H1 (cell line): ENCODE measurements at regions not wholly inside any gene's neighbourhood (a gene's known extent, or its start where the extent isn't known, plus 50 kb on each side); places are given as distances from the start of the nearest gene placed in this dataset.

Experiments
- CTCF ChIA-PET: fragments of 300-600 bp; sonication (Branson Sonifier 250); formaldehyde crosslinking; loops from one replicate; lab custom pipeline; 2021; ENCODE audit not compliant: partially characterized antibody; lab: Charles Lee
- POLR2A ChIA-PET: fragments of 300-600 bp; sonication (Branson Sonifier 250); formaldehyde crosslinking; loops from one replicate; lab custom pipeline; 2021; ENCODE audit warnings: inconsistent platforms; ENCODE audit not compliant: partially characterized antibody; lab: Charles Lee
- DNase-seq, 2 experiments: peaks; one replicate each; pipeline versions ENCODE4 v3.0.0 to v3.0.0-alpha.2; 2010 to 2022; ENCODE audit warnings: low spot score in 2 of 2, low read depth in 1 of 2, mixed read lengths in 1 of 2
- FAIRE-seq: peaks from 2 replicates; lab custom pipeline; 2011; peaks lifted over from hg19 to GRCh38; lab: Jason Lieb, UNC
- H2AFZ ChIP-seq: 2 replicates; pipeline ENCODE4 v1.8.1; 2012; ENCODE audit warnings: low read length, inconsistent platforms
- H2AK5ac ChIP-seq: 2 replicates; pipeline ENCODE4 v1.6.1; 2013; ENCODE audit warnings: low read depth, low read length
- H2BK120ac ChIP-seq: replicated peaks from 2 replicates; pipeline ENCODE3; 2013; ENCODE audit warnings: low read depth, low read length, inconsistent platforms
- H2BK12ac ChIP-seq: 2 replicates; pipeline ENCODE4 v1.6.1; 2013; ENCODE audit warnings: low read depth, low read length
- H2BK15ac ChIP-seq: 2 replicates; pipeline ENCODE4 v1.6.1; 2013; ENCODE audit warnings: low read length
- H2BK20ac ChIP-seq: 2 replicates; pipeline ENCODE4 v1.6.1; 2013; ENCODE audit warnings: low read length
- H2BK5ac ChIP-seq: 2 replicates; pipeline ENCODE4 v1.6.1; 2013; ENCODE audit warnings: low read depth, low read length
- H3K14ac ChIP-seq: 2 replicates; pipeline ENCODE4 v1.6.1; 2013; ENCODE audit warnings: inconsistent platforms; ENCODE audit not compliant: insufficient read length
- H3K18ac ChIP-seq: 2 replicates; pipeline ENCODE4 v1.6.1; 2013; ENCODE audit warnings: low read length; ENCODE audit errors: extremely low read depth
- H3K23ac ChIP-seq: 2 replicates; pipeline ENCODE4 v1.6.1; 2013; ENCODE audit warnings: inconsistent platforms; ENCODE audit not compliant: insufficient read length
- H3K23me2 ChIP-seq: 2 replicates; pipeline ENCODE4 v1.6.1; 2013; ENCODE audit warnings: low read depth, low read length
- H3K27ac ChIP-seq: 2 replicates; pipeline ENCODE4 v1.6.1; 2011; ENCODE audit warnings: low read depth, low read length, inconsistent platforms
- H3K27me3 ChIP-seq, 4 experiments: replicated peaks in 1 of 4; 1 replicate in 1 of 4; 2 replicates in 3 of 4; pipeline versions ENCODE4 v1.6.1 to v1.8.1; 2011 to 2013; ENCODE audit warnings: low read length in 3 of 4, mild to moderate bottlenecking in 3 of 4, inconsistent platforms in 2 of 4, mixed read lengths in 2 of 4, moderate library complexity in 1 of 4; ENCODE audit not compliant: control insufficient read depth in 3 of 4, insufficient read depth in 3 of 4; ENCODE audit errors: extremely low read depth in 1 of 4
- H3K36me3 ChIP-seq, 4 experiments: 2 replicates each; pipeline versions ENCODE4 v1.6.1 to v1.8.1; 2011 to 2013; ENCODE audit warnings: mild to moderate bottlenecking in 4 of 4, low read length in 3 of 4, moderate library complexity in 2 of 4, control low read depth in 1 of 4, inconsistent platforms in 1 of 4; ENCODE audit not compliant: insufficient read depth in 4 of 4, control insufficient read depth in 2 of 4
- H3K4ac ChIP-seq: replicated peaks from 2 replicates; pipeline ENCODE3; 2013; ENCODE audit warnings: low read length, low read depth, mixed read lengths, inconsistent platforms; ENCODE audit not compliant: insufficient read length
- H3K4me1 ChIP-seq, 4 experiments: replicated peaks in 1 of 4; 1 replicate in 1 of 4; 2 replicates in 3 of 4; pipeline versions ENCODE4 v1.6.1 to v1.8.1; 2011 to 2013; ENCODE audit warnings: low read length in 3 of 4, inconsistent platforms in 2 of 4, mixed read lengths in 1 of 4; ENCODE audit not compliant: insufficient read depth in 4 of 4, control insufficient read depth in 3 of 4
- H3K4me2 ChIP-seq, 2 experiments: 2 replicates each; pipeline versions ENCODE4 v1.6.1 to v1.8.1; 2011 to 2013; ENCODE audit warnings: low read depth in 2 of 2, low read length in 2 of 2, control low read depth in 1 of 2, inconsistent platforms in 1 of 2, mild to moderate bottlenecking in 1 of 2; ENCODE audit not compliant: insufficient read depth in 1 of 2
- H3K4me3 ChIP-seq, 4 experiments: fragments of 200-600, 300-600 bp in 1 of 4; sonication (generic), shearing (Covaris generic), sonication (Bioruptor Twin) in 1 of 4; 2 replicates each; pipeline versions ENCODE4 v1.5.1 to v1.8.1; 2011 to 2016; ENCODE audit warnings: low read length in 4 of 4, low read depth in 3 of 4, control low read depth in 2 of 4, inconsistent platforms in 2 of 4, mild to moderate bottlenecking in 2 of 4, mixed read lengths in 1 of 4, moderate library complexity in 1 of 4; ENCODE audit not compliant: insufficient read depth in 2 of 4; ENCODE audit errors: extremely low read depth in 1 of 4
- H3K56ac ChIP-seq: replicated peaks from 2 replicates; pipeline ENCODE3; 2013; ENCODE audit warnings: low read depth, mild to moderate bottlenecking, mixed read lengths, low read length, inconsistent platforms; ENCODE audit not compliant: insufficient read length
- H3K79me1 ChIP-seq: 2 replicates; pipeline ENCODE4 v1.6.1; 2013; ENCODE audit warnings: low read depth, low read length, control low read depth
- H3K79me2 ChIP-seq, 2 experiments: 2 replicates each; pipeline versions ENCODE4 v1.6.1 to v1.8.1; 2012 to 2013; ENCODE audit warnings: low read length in 2 of 2, mild to moderate bottlenecking in 2 of 2, inconsistent platforms in 1 of 2; ENCODE audit not compliant: insufficient read depth in 2 of 2, control insufficient read depth in 1 of 2
- H3K9ac ChIP-seq, 4 experiments: replicated peaks in 1 of 4; 1 replicate in 1 of 4; 2 replicates in 3 of 4; pipeline versions ENCODE4 v1.6.1 to v1.8.1; 2011 to 2013; ENCODE audit warnings: low read depth in 3 of 4, low read length in 3 of 4, control low read depth in 2 of 4, mild to moderate bottlenecking in 2 of 4, moderate library complexity in 2 of 4, inconsistent platforms in 1 of 4; ENCODE audit errors: extremely low read depth in 1 of 4
- H3K9me3 ChIP-seq, 2 experiments: 2 replicates each; pipeline versions ENCODE4 v1.6.1 to v1.8.1; 2012 to 2013; ENCODE audit warnings: mild to moderate bottlenecking in 2 of 2, moderate library complexity in 2 of 2, control low read depth in 1 of 2, inconsistent platforms in 1 of 2, low read depth in 1 of 2, low read length in 1 of 2, mixed read lengths in 1 of 2; ENCODE audit not compliant: insufficient read depth in 2 of 2
- H4K20me1 ChIP-seq, 2 experiments: replicated peaks in 1 of 2; 2 replicates each; pipeline versions ENCODE3 to v1.8.1; 2011 to 2013; ENCODE audit warnings: inconsistent platforms in 2 of 2, low read length in 2 of 2, mild to moderate bottlenecking in 1 of 2; ENCODE audit not compliant: insufficient read depth in 2 of 2, control insufficient read depth in 1 of 2
- H4K5ac ChIP-seq: 2 replicates; pipeline ENCODE4 v1.6.1; 2013; ENCODE audit warnings: low read length, low read depth, mixed read lengths, inconsistent platforms; ENCODE audit not compliant: insufficient read length
- H4K8ac ChIP-seq: 2 replicates; pipeline ENCODE4 v1.8.0; 2013; ENCODE audit warnings: mild to moderate bottlenecking, moderate library complexity, low read length, inconsistent platforms; ENCODE audit not compliant: insufficient read depth; ENCODE audit errors: extremely low read depth
- H4K91ac ChIP-seq: replicated peaks from 2 replicates; pipeline ENCODE3; 2013; ENCODE audit warnings: low read length, mixed read lengths, inconsistent platforms; ENCODE audit not compliant: insufficient read length
- EZH2 ChIP-seq: fragments of 200-600 bp; sonication (generic); IDR thresholded peaks from 2 replicates; pipeline ENCODE4 v1.7.1; 2012; ENCODE audit warnings: low read depth, mild to moderate bottlenecking, moderate library complexity, low read length, inconsistent platforms; ENCODE audit not compliant: severe bottlenecking
- WGBS, 2 experiments: shearing (Covaris generic) in 1 of 2; methylation state at CpG; one replicate each; pipeline versions ENCODE4 v1.1.6 to v1.1.7; 2013 to 2015; ENCODE audit warnings: low lambda C conversion rate in 2 of 2, mixed read lengths in 2 of 2, inconsistent platforms in 1 of 2, low coverage in 1 of 2, missing lambda C conversion rate in 1 of 2; ENCODE audit not compliant: insufficient replicate concordance in 2 of 2, insufficient coverage in 1 of 2, insufficient read length in 1 of 2; ENCODE audit errors: extremely low coverage in 1 of 2, missing lambda C conversion rate in 1 of 2; 5-methylcytosine and 5-hydroxymethylcytosine counted together

GRCh38 chr13:70666883-70667556, 558.8 kb upstream of the KLHL1 start:
- Histone ChIP-seq H2BK12ac (no peak overlapping the region), H4K91ac (no peak overlapping the region), H3K23me2 (no peaks in the 10 kb centered on the region), H3K14ac (no peak overlapping the region), H3K4me1 (peaks cover 0 to 5% (median 0%) of the 10 kb centered on the region in 4 experiments; a peak in 1 of 7 replicates), H3K27ac (no peak overlapping the region), H2BK15ac (no peak overlapping the region), H3K36me3 (no peaks in the 10 kb centered on the region), H3K56ac (no peak overlapping the region), H2AK5ac (no peak overlapping the region), H2BK120ac (no peak overlapping the region), H3K9ac (no peak overlapping the region), H3K79me2 (no peaks in the 10 kb centered on the region), H2BK20ac (no peak overlapping the region), H3K4me2 (no peak overlapping the region), H4K20me1 (no peaks in the 10 kb centered on the region), H3K4me3 (no peak overlapping the region), H2BK5ac (no peak overlapping the region), H2AFZ (no peak overlapping the region), H3K9me3 (no peaks in the 10 kb centered on the region), H4K8ac (no peak overlapping the region), H3K27me3 (no peaks in the 10 kb centered on the region), H3K23ac (no peak overlapping the region), H3K79me1 (no peaks in the 10 kb centered on the region), H3K18ac (no peak overlapping the region), H3K4ac (no peak overlapping the region), H4K5ac (no peak overlapping the region)
- TF ChIP-seq EZH2 = no peak
- ChIA-PET POLR2A (no interaction called here), CTCF (no interaction called here)
- DNase-seq = no peak
- 100% methylated on average over 1 of the region's 1 CpG; no CpG with 5 or more reads in 1 of the 2 experiments for WGBS, 2 experiments
- FAIRE-seq = no peak
